Urothelium cell line (cell line): ENCODE measurements at regions not wholly inside any gene's neighbourhood (a gene's known extent, or its start where the extent isn't known, plus 50 kb on each side); places are given as distances from the start of the nearest gene placed in this dataset.
"Not testable (repeated sequence)": the region's sequence is repeated elsewhere in the genome, so short reads cannot be mapped to it uniquely, and the experiment has no call there.

Experiments
- DNase-seq: peaks from one replicate; pipeline ENCODE4 v3.0.0; 2011; ENCODE audit warnings: low spot score, mixed read lengths
- FAIRE-seq: peaks from 2 replicates; lab custom pipeline; 2011; peaks lifted over from hg19 to GRCh38; lab: Jason Lieb, UNC

GRCh38 chr9:42931045-42931444 lies 747.6 kb downstream of the SPATA31A6 start:
- not testable (repeated sequence) for FAIRE-seq, DNase-seq

- not testable (repeated sequence) for DNase-seq, FAIRE-seq
Observed at GRCh38 chr9:42937583-42938235, 754.2 kb downstream of the SPATA31A6 start.

- peak; percentile 17 for FAIRE-seq
Observed at GRCh38 chr9:42947050-42947449, 763.6 kb downstream of the SPATA31A6 start.

GRCh38 chr9:42951239-42951638 lies 767.8 kb downstream of the SPATA31A6 start:
- not testable (repeated sequence) for DNase-seq, FAIRE-seq

More at GRCh38 chr9:42947050-42947449, 763.6 kb downstream of the SPATA31A6 start:
- DNase-seq, result not testable (repeated sequence)

- FAIRE-seq, DNase-seq: not testable (repeated sequence)
Observed at GRCh38 chr9:42965155-42965554, 781.7 kb downstream of the SPATA31A6 start.

GRCh38 chr9:42971872-42972271 lies 788.4 kb downstream of the SPATA31A6 start:
- FAIRE-seq, DNase-seq: not testable (repeated sequence)

- not testable (repeated sequence) for DNase-seq, FAIRE-seq
Observed at GRCh38 chr9:42974725-42975124, 791.3 kb downstream of the SPATA31A6 start.

GRCh38 chr9:42984761-42985160 lies 801.3 kb downstream of the SPATA31A6 start:
- DNase-seq, FAIRE-seq: not testable (repeated sequence)
